OCI-LY7 (cell line): ENCODE measurements at regions not wholly inside any gene's neighbourhood (a gene's known extent, or its start where the extent isn't known, plus 50 kb on each side); places are given as distances from the start of the nearest gene placed in this dataset.

Experiments used
- BruUV-seq: library from RNA; stranded (reverse); fragments of 400-500 nt; replicated peaks from 2 replicates; lab custom pipeline; 2021; lab: Mats Ljungman, UMichigan
- CTCF ChIA-PET: fragments of 300-600 bp; sonication (Branson Sonifier 250); formaldehyde crosslinking; loops from one replicate; lab custom pipeline; 2022; ENCODE audit warnings: antibody characterized with exemption; ENCODE audit not compliant: unreplicated experiment; lab: Charles Lee
- POLR2A ChIA-PET: fragments of 300-600 bp; sonication (Branson Sonifier 250); formaldehyde crosslinking; loops from one replicate; lab custom pipeline; 2022; ENCODE audit warnings: antibody characterized with exemption; lab: Charles Lee
- DNase-seq: peaks from one replicate; pipeline ENCODE4 v3.0.0-alpha.2; 2015; ENCODE audit warnings: low spot score
- H2AFZ ChIP-seq: fragments of 200-600 bp; sonication (generic), shearing (Covaris generic); 2 replicates; pipeline ENCODE4 v1.6.1; 2014; ENCODE audit warnings: mild to moderate bottlenecking, antibody characterized with exemption, low read length, moderate library complexity
- H3K27ac ChIP-seq: fragments of 200-600 bp; sonication (generic); 2 replicates; pipeline ENCODE4 v1.5.1; 2014; ENCODE audit warnings: mixed run types, low read depth, mild to moderate bottlenecking, moderate library complexity, low read length, inconsistent platforms; ENCODE audit not compliant: poor library complexity, severe bottlenecking
- H3K36me3 ChIP-seq: fragments of 200-600 bp; sonication (generic); 2 replicates; pipeline ENCODE4 v1.6.1; 2014; ENCODE audit warnings: mild to moderate bottlenecking, antibody characterized with exemption, low read length, moderate library complexity, mixed read lengths; ENCODE audit not compliant: insufficient read depth
- H3K4me1 ChIP-seq: fragments of 200-600 bp; sonication (generic); 2 replicates; pipeline ENCODE4 v1.5.1; 2014; ENCODE audit warnings: mild to moderate bottlenecking, low read length; ENCODE audit not compliant: insufficient read depth, poor library complexity, severe bottlenecking
- H3K4me2 ChIP-seq: fragments of 200-600 bp; sonication (generic); 2 replicates; pipeline ENCODE4 v1.6.1; 2014; ENCODE audit warnings: mild to moderate bottlenecking, low read length
- H3K4me3 ChIP-seq: fragments of 200-600 bp; sonication (generic); 2 replicates; pipeline ENCODE4 v1.5.1; 2014; ENCODE audit warnings: mild to moderate bottlenecking, low read depth, low read length; ENCODE audit not compliant: poor library complexity, severe bottlenecking
- H3K79me2 ChIP-seq: fragments of 200-600 bp; sonication (generic); 2 replicates; pipeline ENCODE4 v1.6.1; 2016; ENCODE audit warnings: low read depth, mild to moderate bottlenecking, low read length, moderate library complexity, mixed read lengths; ENCODE audit not compliant: insufficient read depth
- H3K9me2 ChIP-seq: fragments of 200-600 bp; sonication (generic); 2 replicates; pipeline ENCODE4 v1.6.1; 2016; ENCODE audit warnings: mild to moderate bottlenecking, low read length, mixed read lengths; ENCODE audit not compliant: insufficient read depth
- H3K9me3 ChIP-seq: fragments of 200-600 bp; sonication (generic); 2 replicates; pipeline ENCODE4 v1.6.1; 2014; ENCODE audit warnings: mild to moderate bottlenecking, mixed run types, low read length, mixed read lengths
- H4K20me1 ChIP-seq: fragments of 200-600 bp; sonication (generic); 2 replicates; pipeline ENCODE4 v1.6.1; 2014; ENCODE audit warnings: mild to moderate bottlenecking, antibody characterized with exemption, low read length, moderate library complexity, mixed read lengths; ENCODE audit not compliant: insufficient read depth
- EZH2phosphoT487 ChIP-seq: fragments of 200-600 bp; sonication (generic); IDR thresholded peaks from 2 replicates; pipeline ENCODE4 v1.6.1; 2018; ENCODE audit warnings: low read depth, borderline replicate concordance, mild to moderate bottlenecking, mixed run types, antibody characterized with exemption, low read length, moderate library complexity, mixed read lengths
- intact Hi-C: fragments of 100-400 bp; cut with micrococcal nuclease; formaldehyde crosslinking; loops from one replicate; pipeline ENCODE4 v1.10.0; 2022; ENCODE audit not compliant: unreplicated experiment
- TF ChIP-seq, protein P1 (sequence below): fragments of 200-600 bp; sonication (generic); conservative IDR thresholded peaks from 2 replicates; pipeline ENCODE4 v1.5.1; 2014; ENCODE audit warnings: mild to moderate bottlenecking, antibody characterized with exemption, low read length, moderate library complexity, mixed read lengths

DNA sequence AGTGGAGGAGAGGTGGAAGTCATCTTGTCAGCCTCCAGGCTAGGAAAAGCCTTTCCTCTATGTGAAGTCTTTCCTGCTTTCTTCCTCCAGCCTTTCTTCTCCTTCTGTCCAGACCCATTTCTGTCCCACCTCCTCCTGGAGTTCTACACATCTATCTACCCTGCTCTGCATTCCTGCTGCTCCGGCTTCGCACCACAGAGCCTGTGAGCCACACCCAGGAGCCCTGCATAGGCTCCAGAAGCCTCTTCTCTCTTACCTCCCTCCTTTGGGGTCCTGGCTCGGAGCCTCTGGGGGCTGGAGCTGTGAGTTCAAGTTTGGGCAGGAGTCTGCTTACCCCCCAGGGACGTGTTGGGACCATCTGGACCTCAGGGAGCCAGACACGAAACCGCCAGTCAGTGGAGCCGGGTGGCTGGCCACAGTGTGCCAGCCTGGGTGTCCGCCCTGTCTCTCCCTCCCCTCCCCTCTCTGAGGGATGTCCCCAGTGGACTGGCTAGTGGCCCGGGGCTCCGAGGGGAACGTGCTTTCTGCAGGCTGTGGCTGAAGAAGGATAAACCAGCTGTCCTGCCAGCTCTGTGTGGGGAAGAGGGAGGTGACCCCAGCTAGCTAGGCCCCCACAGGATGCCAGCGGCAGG, 99.2 kb downstream of the VEGFA start:
- no peak for DNase-seq
- no TSS peak for BruUV-seq
- Histone ChIP-seq H3K27ac (no peak overlapping the region), H3K36me3 (no peaks in the 10 kb centered on the region), H3K79me2 (no peaks in the 10 kb centered on the region), H3K9me3 (no peaks in the 10 kb centered on the region), H3K9me2 (no peaks in the 10 kb centered on the region), H3K4me3 (no peak overlapping the region), H2AFZ (no peak overlapping the region), H4K20me1 (no peaks in the 10 kb centered on the region), H3K4me1 (no peaks in the 10 kb centered on the region), H3K4me2 (no peak overlapping the region)
- intact Hi-C loops = no loop called here
- POLR2A ChIA-PET = interaction anchor here (0.6 kb wide), 1 partner anchor 525 kb away, joined by 4 read pairs; no protein-coding TSS in a partner anchor
- CTCF ChIA-PET = no interaction called here
- TF ChIP-seq, protein P1, sequence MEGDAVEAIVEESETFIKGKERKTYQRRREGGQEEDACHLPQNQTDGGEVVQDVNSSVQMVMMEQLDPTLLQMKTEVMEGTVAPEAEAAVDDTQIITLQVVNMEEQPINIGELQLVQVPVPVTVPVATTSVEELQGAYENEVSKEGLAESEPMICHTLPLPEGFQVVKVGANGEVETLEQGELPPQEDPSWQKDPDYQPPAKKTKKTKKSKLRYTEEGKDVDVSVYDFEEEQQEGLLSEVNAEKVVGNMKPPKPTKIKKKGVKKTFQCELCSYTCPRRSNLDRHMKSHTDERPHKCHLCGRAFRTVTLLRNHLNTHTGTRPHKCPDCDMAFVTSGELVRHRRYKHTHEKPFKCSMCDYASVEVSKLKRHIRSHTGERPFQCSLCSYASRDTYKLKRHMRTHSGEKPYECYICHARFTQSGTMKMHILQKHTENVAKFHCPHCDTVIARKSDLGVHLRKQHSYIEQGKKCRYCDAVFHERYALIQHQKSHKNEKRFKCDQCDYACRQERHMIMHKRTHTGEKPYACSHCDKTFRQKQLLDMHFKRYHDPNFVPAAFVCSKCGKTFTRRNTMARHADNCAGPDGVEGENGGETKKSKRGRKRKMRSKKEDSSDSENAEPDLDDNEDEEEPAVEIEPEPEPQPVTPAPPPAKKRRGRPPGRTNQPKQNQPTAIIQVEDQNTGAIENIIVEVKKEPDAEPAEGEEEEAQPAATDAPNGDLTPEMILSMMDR = no peak
- TF ChIP-seq EZH2phosphoT487 = no peak

DNA sequence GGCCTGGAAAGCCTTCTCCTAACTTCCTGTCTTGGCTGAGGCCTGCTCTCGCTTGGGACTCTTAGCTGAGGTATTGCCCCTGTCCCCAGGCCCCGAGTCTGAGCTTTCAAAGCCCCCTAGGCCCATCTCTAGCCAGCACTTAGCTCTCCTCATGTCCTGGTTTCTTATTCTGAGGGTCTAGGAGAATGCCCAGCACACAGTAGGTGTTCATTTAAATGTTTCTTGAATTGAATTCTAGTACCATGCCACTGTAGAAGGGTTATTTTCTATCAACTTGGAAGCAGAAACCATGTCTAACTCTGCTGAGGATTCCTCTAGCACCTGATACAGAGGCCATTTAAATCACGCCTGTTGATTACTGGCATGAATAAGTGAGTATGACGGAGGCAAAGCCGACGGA, 98.5 kb downstream of the VEGFA start:
- H2AFZ ChIP-seq = no peak overlapping the region
- DNase-seq = no peak
- H3K4me2 ChIP-seq = no peak overlapping the region
- ChIA-PET POLR2A (no interaction called here), CTCF (no interaction called here)
- intact Hi-C loops = no loop called here
- TF ChIP-seq, protein P1 = no peak
- no peak for TF ChIP-seq EZH2phosphoT487
- H3K9me3 ChIP-seq = no peaks in the 10 kb centered on the region
- H4K20me1 ChIP-seq = no peaks in the 10 kb centered on the region
- H3K27ac ChIP-seq = no peak overlapping the region
- no peaks in the 10 kb centered on the region for H3K9me2 ChIP-seq
- H3K36me3 ChIP-seq = no peaks in the 10 kb centered on the region
- no peaks in the 10 kb centered on the region for H3K79me2 ChIP-seq
- no TSS peak for BruUV-seq
- no peaks in the 10 kb centered on the region for H3K4me1 ChIP-seq
- H3K4me3 ChIP-seq = no peak overlapping the region

DNA sequence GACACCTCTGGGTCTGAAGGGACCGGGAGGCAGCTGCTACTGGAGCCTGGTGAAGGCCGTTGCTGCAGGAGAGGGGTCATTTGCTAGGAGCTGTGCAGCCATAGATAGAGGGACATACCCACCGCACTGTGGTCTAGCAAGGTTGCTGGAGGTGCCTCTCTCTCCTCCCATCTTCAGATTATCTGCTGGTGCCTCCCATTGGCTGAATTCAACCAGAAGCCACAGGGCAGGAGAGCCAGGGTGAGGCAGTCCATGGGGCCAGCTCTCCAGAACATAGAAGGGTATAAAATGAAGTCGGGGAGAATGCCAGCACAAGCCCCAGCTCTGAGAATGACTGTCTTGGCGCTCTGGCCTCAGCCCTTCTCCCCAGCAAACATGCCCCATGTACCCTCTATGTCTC, 98.0 kb downstream of the VEGFA start:
- Histone ChIP-seq H3K27ac (no peak overlapping the region), H3K9me2 (no peaks in the 10 kb centered on the region), H3K4me1 (no peaks in the 10 kb centered on the region), H2AFZ (no peak overlapping the region), H3K36me3 (no peaks in the 10 kb centered on the region), H3K4me3 (no peak overlapping the region), H3K9me3 (no peaks in the 10 kb centered on the region), H4K20me1 (no peaks in the 10 kb centered on the region), H3K4me2 (no peak overlapping the region), H3K79me2 (no peaks in the 10 kb centered on the region)
- no peak for DNase-seq
- no TSS peak for BruUV-seq
- ChIA-PET POLR2A (no interaction called here), CTCF (no interaction called here)
- intact Hi-C loops = no loop called here
- no peak for TF ChIP-seq EZH2phosphoT487
- TF ChIP-seq, protein P1 = no peak
